Neural progenitor cell (in vitro differentiated cells): ENCODE measurements at regions not wholly inside any gene's neighbourhood (a gene's known extent, or its start where the extent isn't known, plus 50 kb on each side); places are given as distances from the start of the nearest gene placed in this dataset.

Source experiments
- EZH2 ChIP-seq: fragments of 200-600 bp; sonication (generic); IDR thresholded peaks from 2 replicates; pipeline ENCODE4 v1.6.1; 2017; ENCODE audit warnings: antibody characterized with exemption, mild to moderate bottlenecking, moderate library complexity
- EZH2phosphoT487 ChIP-seq: fragments of 200-600 bp; sonication (generic); IDR thresholded peaks from 2 replicates; pipeline ENCODE4 v1.6.1; 2017; ENCODE audit warnings: antibody characterized with exemption
- TF ChIP-seq, protein P1 (sequence below): fragments of 200-600 bp; sonication (generic); IDR thresholded peaks from 2 replicates; pipeline ENCODE4 v1.5.1; 2017; ENCODE audit warnings: antibody characterized with exemption, mild to moderate bottlenecking

DNA sequence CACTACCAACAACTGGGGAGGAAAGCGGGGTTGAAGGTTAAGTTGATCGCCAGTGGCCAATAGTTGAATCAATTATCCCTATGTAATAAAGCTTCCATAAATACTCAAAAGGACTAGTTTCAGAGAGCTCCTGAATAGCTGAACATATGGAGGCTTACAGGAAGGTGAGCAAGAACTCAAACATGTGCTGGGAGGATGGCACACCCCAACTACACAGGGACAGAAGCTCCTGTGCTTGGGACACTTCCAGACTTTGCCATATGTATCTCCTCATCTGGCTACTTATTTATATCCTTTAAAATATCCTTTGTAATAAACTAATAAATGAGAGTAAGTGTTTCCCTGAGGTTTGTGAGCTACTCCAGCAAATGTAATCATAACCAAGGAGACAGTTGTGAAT, 115.7 kb downstream of the HNMT start:
- TF ChIP-seq, protein P1, sequence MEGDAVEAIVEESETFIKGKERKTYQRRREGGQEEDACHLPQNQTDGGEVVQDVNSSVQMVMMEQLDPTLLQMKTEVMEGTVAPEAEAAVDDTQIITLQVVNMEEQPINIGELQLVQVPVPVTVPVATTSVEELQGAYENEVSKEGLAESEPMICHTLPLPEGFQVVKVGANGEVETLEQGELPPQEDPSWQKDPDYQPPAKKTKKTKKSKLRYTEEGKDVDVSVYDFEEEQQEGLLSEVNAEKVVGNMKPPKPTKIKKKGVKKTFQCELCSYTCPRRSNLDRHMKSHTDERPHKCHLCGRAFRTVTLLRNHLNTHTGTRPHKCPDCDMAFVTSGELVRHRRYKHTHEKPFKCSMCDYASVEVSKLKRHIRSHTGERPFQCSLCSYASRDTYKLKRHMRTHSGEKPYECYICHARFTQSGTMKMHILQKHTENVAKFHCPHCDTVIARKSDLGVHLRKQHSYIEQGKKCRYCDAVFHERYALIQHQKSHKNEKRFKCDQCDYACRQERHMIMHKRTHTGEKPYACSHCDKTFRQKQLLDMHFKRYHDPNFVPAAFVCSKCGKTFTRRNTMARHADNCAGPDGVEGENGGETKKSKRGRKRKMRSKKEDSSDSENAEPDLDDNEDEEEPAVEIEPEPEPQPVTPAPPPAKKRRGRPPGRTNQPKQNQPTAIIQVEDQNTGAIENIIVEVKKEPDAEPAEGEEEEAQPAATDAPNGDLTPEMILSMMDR, result no peak
- TF ChIP-seq EZH2 (no peak), EZH2phosphoT487 (no peak)
